Activated CD8-positive, alpha-beta memory T cell treated with anti-CD3 and anti-CD28 coated beads for 48 hours (primary cell): ENCODE measurements at regions not wholly inside any gene's neighbourhood (a gene's known extent, or its start where the extent isn't known, plus 50 kb on each side); places are given as distances from the start of the nearest gene placed in this dataset.

Experiments
- DNase-seq, 3 experiments: peaks; one replicate each; pipeline ENCODE4 v3.0.0-alpha.2; 2020; ENCODE audit warnings: low read depth in 2 of 3, low spot score in 2 of 3

GRCh38 chr7:136049117-136049516 is 72.0 kb upstream of the MTPN start:
- no peak for DNase-seq

GRCh38 chr7:136046548-136046947 is 69.4 kb upstream of the MTPN start:
- DNase-seq, result no peak

GRCh38 chr7:136045992-136046391 is 68.8 kb upstream of the MTPN start:
- DNase-seq, result no peak

- no peak for DNase-seq
Measured at GRCh38 chr7:136045181-136045580, 68.0 kb upstream of the MTPN start.

- DNase-seq, result no peak
Measured at GRCh38 chr7:136039577-136040345, 62.6 kb upstream of the MTPN start.

GRCh38 chr7:136036336-136036735 is 59.2 kb upstream of the MTPN start:
- DNase-seq, result no peak

GRCh38 chr7:136034132-136034531 is 57.0 kb upstream of the MTPN start:
- no peak for DNase-seq

- DNase-seq, result no peak
Measured at GRCh38 chr7:136033413-136034031, 56.4 kb upstream of the MTPN start.

GRCh38 chr7:136030867-136031318 is 53.7 kb upstream of the MTPN start:
- no peak for DNase-seq

- no peak for DNase-seq
Measured at GRCh38 chr7:136030330-136030729, 53.2 kb upstream of the MTPN start.

GRCh38 chr7:136027160-136027559 is 50.0 kb upstream of the MTPN start:
- no peak for DNase-seq
